ENCODE measurements at regions not wholly inside any gene's neighbourhood (a gene's known extent, or its start where the extent isn't known, plus 50 kb on each side); places are given as distances from the start of the nearest gene placed in this dataset.

GRCh38 chr19:32191921-32192320, 153.5 kb upstream of the ZNF507 start:
- Histone ChIP-seq H3K79me2 (ENCODE audit: insufficient read depth, low read length) (no peaks in the 10 kb centered on the region), H3K9ac (ENCODE audit: insufficient read depth, low read depth, low read length) (no peak overlapping the region), H3K27ac (ENCODE audit: extremely low read length, insufficient read depth, low read length) (no peak overlapping the region), H3K4me2 (ENCODE audit: low read depth, low read length) (no peak overlapping the region), H4K20me1 (ENCODE audit: insufficient read depth, low read length) (no peaks in the 10 kb centered on the region), H3K27me3 (ENCODE audit: control insufficient read depth in 1 of 2, insufficient read depth in 2 of 2, low read length in 2 of 2) (no peaks in the 10 kb centered on the region), H3K36me3 (replicated peaks in 1 of 2; ENCODE audit: control insufficient read depth in 1 of 2, insufficient read depth in 2 of 2, low read length in 2 of 2) (no peaks in the 10 kb centered on the region), H3K9me3 (ENCODE audit: low read length) (no peaks in the 10 kb centered on the region), H3K4me1 (ENCODE audit: insufficient read depth, low read length) (no peaks in the 10 kb centered on the region), H3K4me3 (replicated peaks in 1 of 3; ENCODE audit: insufficient read depth in 1 of 3, low read depth in 2 of 3, low read length in 3 of 3) (no peak overlapping the region), H2AFZ (ENCODE audit: low read length) (no peak overlapping the region)
- in situ Hi-C loops (cut with HindIII; ENCODE audit: extremely low pct_ligation_motif_present, low pct_unique_long_range_greater_than_20kb): no loop called here
- TF ChIP-seq FOXK2 (IDR thresholded peaks at IDR 0.05): no peak
- no peak for TF ChIP-seq CENPT (CRISPR knock-in tag; IDR thresholded peaks at IDR 0.05; ENCODE audit: low read depth)
- TF ChIP-seq ZIK1 (CRISPR knock-in tag; IDR thresholded peaks at IDR 0.05; ENCODE audit: borderline replicate concordance, low read depth): no peak
- TF ChIP-seq ZNF280B (CRISPR knock-in tag; IDR thresholded peaks at IDR 0.05; ENCODE audit: borderline replicate concordance): no peak
- TF ChIP-seq DNMT3B (CRISPR knock-in tag; conservative IDR thresholded peaks at IDR 0.05): no peak
- no peak for TF ChIP-seq HNF4A (CRISPR knock-in tag; IDR thresholded peaks at IDR 0.05)
- WGBS (ENCODE audit: low lambda C conversion rate): 4% methylated on average over 3 of the region's 3 CpGs
- POLR2A ChIA-PET: no interaction called here
- no TSS peak for BruUV-seq (replicated peaks)
- no peak for ATAC-seq
- no peak for FAIRE-seq
- DNase-seq (ENCODE audit: low spot score): no peak
- CTCF ChIA-PET (ENCODE audit: low intra/inter-chr PET ratio, low total read pairs): no interaction called here
- intact Hi-C loops (cut with micrococcal nuclease; ENCODE audit: unreplicated experiment): no loop called here

GRCh38 chr19:32195706-32196610, 149.5 kb upstream of the ZNF507 start:
- FAIRE-seq (no peak), ATAC-seq (no peak), DNase-seq (ENCODE audit: low spot score) (no peak)
- Histone ChIP-seq H3K27ac (ENCODE audit: extremely low read length, insufficient read depth, low read length) (no peak overlapping the region), H4K20me1 (ENCODE audit: insufficient read depth, low read length) (no peaks in the 10 kb centered on the region), H3K27me3 (ENCODE audit: control insufficient read depth in 1 of 2, insufficient read depth in 2 of 2, low read length in 2 of 2) (peaks cover 0 to 1% of the 10 kb centered on the region in 2 experiments; a peak in 2 of 5 replicates), H2AFZ (ENCODE audit: low read length) (no peak overlapping the region), H3K79me2 (ENCODE audit: insufficient read depth, low read length) (no peaks in the 10 kb centered on the region), H3K9me3 (ENCODE audit: low read length) (no peaks in the 10 kb centered on the region), H3K4me2 (ENCODE audit: low read depth, low read length) (no peak overlapping the region), H3K4me1 (ENCODE audit: insufficient read depth, low read length) (no peaks in the 10 kb centered on the region), H3K4me3 (replicated peaks in 1 of 3; ENCODE audit: insufficient read depth in 1 of 3, low read depth in 2 of 3, low read length in 3 of 3) (no peak overlapping the region), H3K36me3 (replicated peaks in 1 of 2; ENCODE audit: control insufficient read depth in 1 of 2, insufficient read depth in 2 of 2, low read length in 2 of 2) (no peaks in the 10 kb centered on the region), H3K9ac (ENCODE audit: insufficient read depth, low read depth, low read length) (no peak overlapping the region)
- ChIA-PET CTCF (ENCODE audit: low intra/inter-chr PET ratio, low total read pairs) (no interaction called here), POLR2A (no interaction called here)
- intact Hi-C loops (cut with micrococcal nuclease; ENCODE audit: unreplicated experiment): no loop called here
- BruUV-seq (replicated peaks): no TSS peak
- in situ Hi-C loops (cut with HindIII; ENCODE audit: extremely low pct_ligation_motif_present, low pct_unique_long_range_greater_than_20kb): no loop called here
- 13% methylated on average over 10 of the region's 13 CpGs for WGBS (ENCODE audit: low lambda C conversion rate)
- no peak for TF ChIP-seq ATF6 (CRISPR knock-in tag; conservative IDR thresholded peaks at IDR 0.05)
- no peak for TF ChIP-seq XBP1 (CRISPR knock-in tag; IDR thresholded peaks at IDR 0.05)
- TF ChIP-seq MED13 (CRISPR knock-in tag; IDR thresholded peaks at IDR 0.05): no peak
- no peak for TF ChIP-seq FOXK2 (IDR thresholded peaks at IDR 0.05)
- TF ChIP-seq BRF2 (CRISPR knock-in tag; IDR thresholded peaks at IDR 0.05): no peak
- no peak for TF ChIP-seq ZBTB46 (CRISPR knock-in tag; IDR thresholded peaks at IDR 0.05; ENCODE audit: borderline replicate concordance)

Measured in HepG2 (cell line).